Nephron progenitor cell (in vitro differentiated cells): ENCODE measurements at regions not wholly inside any gene's neighbourhood (a gene's known extent, or its start where the extent isn't known, plus 50 kb on each side); places are given as distances from the start of the nearest gene placed in this dataset.
"Not testable (repeated sequence)": the region's sequence is repeated elsewhere in the genome, so short reads cannot be mapped to it uniquely, and the experiment has no call there.

Source experiments
- DNase-seq: peaks from one replicate; pipeline ENCODE4 v3.0.0; 2021
- H3K27ac Mint-ChIP-seq: 2 replicates; pipeline ENCODE4 v1.8.0; 2021; ENCODE audit warnings: mild to moderate bottlenecking, moderate library complexity, mixed read lengths
- H3K27me3 Mint-ChIP-seq: 2 replicates; pipeline ENCODE4 v1.8.0; 2021; ENCODE audit warnings: mild to moderate bottlenecking, low read depth, mixed read lengths; ENCODE audit not compliant: poor library complexity
- H3K36me3 Mint-ChIP-seq: 2 replicates; pipeline ENCODE4 v1.8.0; 2021; ENCODE audit warnings: low read depth, mixed read lengths
- H3K4me1 Mint-ChIP-seq: 2 replicates; pipeline ENCODE4 v1.8.0; 2021; ENCODE audit warnings: mixed read lengths
- H3K4me3 Mint-ChIP-seq: 2 replicates; pipeline ENCODE4 v1.8.0; 2021; ENCODE audit warnings: mild to moderate bottlenecking, moderate library complexity, mixed read lengths
- H3K9me3 Mint-ChIP-seq: 2 replicates; pipeline ENCODE4 v1.8.0; 2021; ENCODE audit warnings: mild to moderate bottlenecking, moderate library complexity, mixed read lengths
- CTCF ChIP-seq: fragments of 200-600 bp; sonication (generic); IDR thresholded peaks from 2 replicates; pipeline ENCODE4 v1.5.0; 2021; ENCODE audit warnings: antibody characterized with exemption

- DNase-seq, result peak; percentile 81
- peaks cover 59% of the 10 kb centered on the region for H3K4me1 Mint-ChIP-seq
- no peaks in the 10 kb centered on the region for H3K36me3 Mint-ChIP-seq
- H3K4me3 Mint-ChIP-seq, result peak overlapping the region; percentile 77
- peak; percentile 78 for TF ChIP-seq CTCF
- H3K27me3 Mint-ChIP-seq, result peaks cover 58% of the 10 kb centered on the region
- H3K27ac Mint-ChIP-seq, result no peak overlapping the region
- H3K9me3 Mint-ChIP-seq, result no peaks in the 10 kb centered on the region
Measured at GRCh38 chr6:37566111-37566949, 66.6 kb upstream of the CCDC167 start.

- DNase-seq, result peak; percentile 64
- no peak for TF ChIP-seq CTCF
- H3K27me3 Mint-ChIP-seq, result peaks cover 61% of the 10 kb centered on the region
- H3K36me3 Mint-ChIP-seq, result no peaks in the 10 kb centered on the region
- peak overlapping the region; percentile 77 for H3K4me3 Mint-ChIP-seq
- no peak overlapping the region for H3K27ac Mint-ChIP-seq
- H3K9me3 Mint-ChIP-seq, result peaks cover 3% of the 10 kb centered on the region
- H3K4me1 Mint-ChIP-seq, result peaks cover 54% of the 10 kb centered on the region
Measured at GRCh38 chr6:37565267-37566110, 65.8 kb upstream of the CCDC167 start.

DNA sequence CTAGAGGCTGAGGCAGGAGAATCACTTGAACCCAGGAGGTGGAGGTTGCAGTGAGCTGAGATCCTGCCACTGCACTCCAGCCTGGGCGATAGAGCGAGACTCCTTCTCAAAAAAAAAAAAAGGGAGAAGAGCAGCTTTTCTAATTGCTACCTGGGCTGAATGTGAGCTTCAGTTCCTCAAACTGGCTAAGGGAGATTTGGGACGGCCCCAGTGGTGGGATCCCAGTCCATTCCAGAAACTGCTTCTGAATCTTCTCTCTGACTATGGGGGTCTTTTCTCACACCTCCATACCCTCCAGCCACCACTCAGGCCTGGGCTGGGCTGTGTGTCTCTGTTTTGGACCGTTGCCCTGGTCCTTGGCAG is 63.2 kb upstream of the CCDC167 start:
- H3K27me3 Mint-ChIP-seq, result peaks cover 74% of the 10 kb centered on the region
- H3K27ac Mint-ChIP-seq, H3K36me3 Mint-ChIP-seq, H3K9me3 Mint-ChIP-seq, DNase-seq, H3K4me3 Mint-ChIP-seq: not testable (repeated sequence)
- H3K4me1 Mint-ChIP-seq, result peaks cover 70% of the 10 kb centered on the region

DNA sequence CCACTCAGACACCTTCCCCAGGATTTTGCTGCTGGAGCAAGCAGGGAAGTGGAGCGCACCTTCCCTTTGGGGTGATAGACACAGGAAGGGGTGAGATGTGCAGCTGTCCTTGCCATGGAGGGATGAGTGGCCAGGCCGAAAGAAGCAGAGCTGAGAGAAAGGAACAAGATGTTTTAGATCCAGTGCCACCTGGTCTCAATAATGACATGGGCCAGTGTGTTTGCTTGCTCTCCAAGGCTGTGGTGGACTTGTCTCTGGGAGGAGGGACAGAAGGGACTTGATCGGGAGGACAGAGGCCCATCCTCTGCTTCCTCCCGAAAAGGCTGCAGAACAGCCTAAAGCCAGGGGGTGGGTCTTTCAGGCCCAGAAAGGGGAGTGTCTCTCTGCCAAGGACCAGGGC is 61.7 kb upstream of the CCDC167 start:
- Mint-ChIP-seq H3K27ac (no peak overlapping the region), H3K9me3 (peaks cover 6% of the 10 kb centered on the region), H3K4me1 (peaks cover 73% of the 10 kb centered on the region), H3K36me3 (no peaks in the 10 kb centered on the region), H3K27me3 (peaks cover 76% of the 10 kb centered on the region), H3K4me3 (no peak overlapping the region)
- TF ChIP-seq CTCF, result no peak
- no peak for DNase-seq

DNA sequence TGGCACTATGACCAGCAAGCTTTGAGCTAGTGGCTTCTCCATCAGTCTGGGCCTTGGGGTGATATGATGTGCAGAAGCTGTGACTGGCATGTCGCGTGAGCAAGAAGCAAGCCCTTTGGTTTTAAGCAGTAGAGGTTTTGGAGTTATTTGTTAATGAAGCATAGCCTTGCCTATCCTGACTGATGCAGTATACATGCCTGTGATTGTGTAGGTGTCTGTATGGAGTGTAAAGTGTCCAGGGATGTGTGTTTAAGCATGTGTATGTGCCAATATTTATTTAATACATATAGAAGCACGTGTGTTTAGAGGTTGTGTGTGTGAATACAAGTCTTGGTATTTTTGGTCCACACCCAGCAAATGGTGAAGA is 61.0 kb upstream of the CCDC167 start:
- peaks cover 6% of the 10 kb centered on the region for H3K9me3 Mint-ChIP-seq
- no peak overlapping the region for H3K4me3 Mint-ChIP-seq
- H3K36me3 Mint-ChIP-seq, result no peaks in the 10 kb centered on the region
- DNase-seq, result no peak
- H3K27me3 Mint-ChIP-seq, result peaks cover 81% of the 10 kb centered on the region
- H3K27ac Mint-ChIP-seq, result no peak overlapping the region
- H3K4me1 Mint-ChIP-seq, result peaks cover 74% of the 10 kb centered on the region
- no peak for TF ChIP-seq CTCF

- DNase-seq, result no peak
- H3K9me3 Mint-ChIP-seq, result peaks cover 6% of the 10 kb centered on the region
- no peak overlapping the region for H3K27ac Mint-ChIP-seq
- no peak for TF ChIP-seq CTCF
- no peaks in the 10 kb centered on the region for H3K36me3 Mint-ChIP-seq
- H3K27me3 Mint-ChIP-seq, result peaks cover 74% of the 10 kb centered on the region
- H3K4me3 Mint-ChIP-seq, result no peak overlapping the region
- H3K4me1 Mint-ChIP-seq, result peaks cover 74% of the 10 kb centered on the region
Measured at GRCh38 chr6:37559501-37559900, 59.8 kb upstream of the CCDC167 start.
